Omental fat pad (tissue), 3 donors: ENCODE measurements at regions not wholly inside any gene's neighbourhood (a gene's known extent, or its start where the extent isn't known, plus 50 kb on each side); places are given as distances from the start of the nearest gene placed in this dataset.

Source experiments
- ATAC-seq: fragments of 150-250 bp; one replicate; pipeline ENCODE4 v1.9.1; 2016; ENCODE audit warnings: mild to moderate bottlenecking, moderate library complexity; ENCODE audit not compliant: low FRiP score
- DNase-seq: peaks from one replicate; pipeline ENCODE4 v3.0.0-alpha.2; 2019; ENCODE audit warnings: low spot score
- TF ChIP-seq, protein P1 (sequence below), 3 donors: fragments of 450-650 bp; IDR thresholded peaks; one replicate each; pipeline ENCODE4 v1.5.1; 2016 to 2017; ENCODE audit warnings: antibody characterized with exemption in 3 of 3, mild to moderate bottlenecking in 3 of 3, moderate library complexity in 2 of 3

- DNase-seq (no peak), ATAC-seq (no peak)
- TF ChIP-seq, protein P1, sequence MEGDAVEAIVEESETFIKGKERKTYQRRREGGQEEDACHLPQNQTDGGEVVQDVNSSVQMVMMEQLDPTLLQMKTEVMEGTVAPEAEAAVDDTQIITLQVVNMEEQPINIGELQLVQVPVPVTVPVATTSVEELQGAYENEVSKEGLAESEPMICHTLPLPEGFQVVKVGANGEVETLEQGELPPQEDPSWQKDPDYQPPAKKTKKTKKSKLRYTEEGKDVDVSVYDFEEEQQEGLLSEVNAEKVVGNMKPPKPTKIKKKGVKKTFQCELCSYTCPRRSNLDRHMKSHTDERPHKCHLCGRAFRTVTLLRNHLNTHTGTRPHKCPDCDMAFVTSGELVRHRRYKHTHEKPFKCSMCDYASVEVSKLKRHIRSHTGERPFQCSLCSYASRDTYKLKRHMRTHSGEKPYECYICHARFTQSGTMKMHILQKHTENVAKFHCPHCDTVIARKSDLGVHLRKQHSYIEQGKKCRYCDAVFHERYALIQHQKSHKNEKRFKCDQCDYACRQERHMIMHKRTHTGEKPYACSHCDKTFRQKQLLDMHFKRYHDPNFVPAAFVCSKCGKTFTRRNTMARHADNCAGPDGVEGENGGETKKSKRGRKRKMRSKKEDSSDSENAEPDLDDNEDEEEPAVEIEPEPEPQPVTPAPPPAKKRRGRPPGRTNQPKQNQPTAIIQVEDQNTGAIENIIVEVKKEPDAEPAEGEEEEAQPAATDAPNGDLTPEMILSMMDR (IDR thresholded peaks at IDR 0.05) = no peak
These were observed 54.0 kb upstream of the PLAC1 start for GRCh38 chrX:134712272-134712671.

GRCh38 chrX:134711135-134711921, 53.1 kb upstream of the PLAC1 start:
- TF ChIP-seq, protein P1 (IDR thresholded peaks at IDR 0.05) = no peak
- ATAC-seq = no peak
- DNase-seq = no peak
